ENCODE measurements at regions not wholly inside any gene's neighbourhood (a gene's known extent, or its start where the extent isn't known, plus 50 kb on each side); places are given as distances from the start of the nearest gene placed in this dataset.

DNA sequence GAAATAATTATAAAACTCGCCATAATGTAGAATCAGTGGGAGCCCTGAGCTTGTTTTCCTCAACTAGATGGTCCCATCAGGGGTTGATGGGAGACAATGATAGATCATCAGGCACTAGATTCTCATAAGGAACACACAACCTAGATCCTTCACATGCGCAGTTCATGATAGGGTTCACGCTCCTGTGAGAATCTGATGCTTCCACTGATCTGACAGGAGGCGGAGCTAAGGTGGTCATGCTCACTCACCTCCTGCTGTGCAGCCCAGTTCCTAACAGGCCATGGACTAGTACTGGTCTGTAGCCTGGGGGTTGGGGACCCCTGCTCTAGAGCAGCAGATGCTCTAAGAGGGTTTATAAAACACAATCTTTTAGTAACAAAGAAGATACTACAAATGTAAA is 183.6 kb downstream of the ANXA2 start:
- no peak for DNase-seq

- DNase-seq = no peak
Observed at GRCh38 chr15:60215225-60215963, 182.4 kb downstream of the ANXA2 start.

DNA sequence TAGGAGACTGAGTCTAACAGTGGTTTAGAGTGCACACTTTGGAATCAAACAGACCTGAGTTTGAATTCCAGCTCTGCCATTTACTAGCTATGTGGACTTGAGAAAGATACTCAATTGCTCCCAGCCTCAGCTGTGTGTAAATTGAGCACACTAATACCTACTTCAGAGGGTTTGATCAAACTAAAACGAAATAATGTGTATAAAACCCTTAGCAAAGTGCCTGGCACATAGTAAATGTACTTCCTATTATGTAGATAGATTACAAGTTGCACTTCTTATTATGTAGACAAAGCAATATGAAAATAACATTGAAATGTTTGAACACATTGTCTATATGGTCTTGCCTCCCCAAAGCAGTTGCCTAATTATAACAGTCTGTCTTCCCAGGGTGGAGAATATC is 180.6 kb downstream of the ANXA2 start:
- no peak for DNase-seq

DNA sequence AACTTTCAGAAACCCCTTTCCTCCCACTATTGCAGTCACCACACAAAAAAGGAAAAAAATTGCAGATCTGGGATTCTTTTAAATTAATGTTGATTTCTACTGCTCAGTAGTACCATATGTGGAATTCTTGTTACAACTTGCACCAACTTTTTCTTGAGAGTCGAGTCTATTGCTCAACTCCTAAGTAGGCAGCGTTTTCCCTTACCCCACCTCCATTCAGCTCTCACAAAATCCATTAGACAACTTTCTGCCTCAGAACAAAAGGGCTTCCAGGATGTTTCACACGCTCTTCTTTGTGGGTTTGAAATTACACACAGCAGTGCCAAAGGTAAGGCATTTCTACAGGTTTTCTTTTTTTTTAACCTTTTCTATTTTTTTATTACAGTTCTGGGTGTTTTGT is 179.5 kb downstream of the ANXA2 start:
- no peak for DNase-seq

DNA sequence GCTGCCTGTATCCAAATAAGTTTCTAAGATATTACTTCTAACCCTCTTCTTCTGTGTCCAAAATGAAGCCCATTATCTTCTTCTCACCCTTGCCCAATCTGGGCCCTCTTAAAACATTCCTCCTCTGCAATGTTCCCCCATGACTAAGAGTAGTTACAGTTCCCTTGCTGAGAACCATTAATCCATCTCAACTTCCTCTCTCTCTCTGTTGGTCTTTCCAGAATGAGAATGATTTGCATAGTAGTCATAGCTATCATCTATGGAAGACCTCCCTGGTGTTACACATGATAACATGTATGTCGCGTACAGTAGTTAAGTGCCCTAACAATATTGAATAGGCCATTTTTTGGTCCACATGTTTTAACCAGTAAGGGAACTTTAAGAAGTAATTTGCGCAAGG is 177.9 kb downstream of the ANXA2 start:
- DNase-seq = no peak

DNA sequence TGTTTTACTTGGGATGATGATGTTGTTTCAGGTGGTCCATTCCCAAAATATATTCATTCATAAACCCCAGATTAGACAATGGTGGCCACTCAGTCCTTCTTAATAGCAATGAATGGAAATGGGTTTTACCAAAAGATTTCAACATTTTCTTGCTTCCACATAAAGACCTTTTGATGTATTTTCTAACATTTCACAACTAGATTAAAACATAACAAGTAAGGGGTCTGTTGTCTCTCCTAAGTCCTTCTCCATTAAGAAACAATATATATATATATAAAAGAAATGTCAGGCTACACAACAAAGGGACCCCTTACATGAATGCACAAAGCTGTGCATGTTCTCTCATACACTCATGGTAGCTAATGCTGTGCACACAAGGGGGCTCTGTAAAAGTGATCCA is 176.4 kb downstream of the ANXA2 start:
- no peak for DNase-seq

GRCh38 chr15:60222404-60222803 is 175.4 kb downstream of the ANXA2 start:
- DNase-seq = no peak

DNA sequence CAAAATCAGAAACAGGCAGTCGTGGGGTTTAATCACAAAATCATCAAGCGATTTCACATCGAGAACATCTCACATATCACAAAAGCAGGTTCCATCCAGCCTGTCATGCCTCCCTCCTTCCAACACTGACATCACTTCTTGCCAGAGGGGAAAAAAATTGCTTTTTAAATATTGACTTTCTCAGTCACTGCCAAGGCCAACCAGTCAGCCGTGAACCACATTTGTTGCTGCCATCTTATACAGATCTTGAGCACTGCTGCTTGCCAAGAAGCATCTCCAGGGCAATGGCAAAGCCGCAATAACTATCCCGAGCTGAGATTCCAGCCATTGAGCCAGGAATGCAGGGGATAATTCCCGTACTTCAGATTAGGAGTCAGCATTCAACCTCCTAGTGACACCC is 174.6 kb downstream of the ANXA2 start:
- DNase-seq = no peak

- no peak for DNase-seq
Observed at GRCh38 chr15:60226924-60227323, 170.9 kb downstream of the ANXA2 start.

DNA sequence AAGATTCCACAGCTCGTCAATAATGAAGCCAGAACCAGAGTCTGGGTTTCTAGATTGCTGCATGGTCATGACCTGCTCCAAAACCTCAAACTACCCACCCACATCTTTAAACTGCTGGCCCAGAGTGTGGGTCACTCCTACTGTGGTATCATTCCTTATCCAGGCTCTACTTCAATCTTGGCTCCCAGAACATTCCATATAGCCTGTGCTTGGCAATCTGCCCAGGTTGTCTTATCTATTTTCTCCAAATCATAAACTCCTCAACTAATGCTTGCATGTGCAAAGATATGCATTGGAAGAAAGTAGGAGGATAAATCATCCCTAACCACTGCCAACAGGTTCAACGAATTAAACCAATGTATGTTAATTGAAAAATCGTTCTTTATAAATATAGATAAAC is 169.7 kb downstream of the ANXA2 start:
- DNase-seq = no peak

- DNase-seq = no peak
Observed at GRCh38 chr15:60228619-60229018, 169.2 kb downstream of the ANXA2 start.

- DNase-seq = no peak
Observed at GRCh38 chr15:60235951-60236710, 161.7 kb downstream of the ANXA2 start.

GRCh38 chr15:60237446-60237845 is 160.3 kb downstream of the ANXA2 start:
- no peak for DNase-seq

DNA sequence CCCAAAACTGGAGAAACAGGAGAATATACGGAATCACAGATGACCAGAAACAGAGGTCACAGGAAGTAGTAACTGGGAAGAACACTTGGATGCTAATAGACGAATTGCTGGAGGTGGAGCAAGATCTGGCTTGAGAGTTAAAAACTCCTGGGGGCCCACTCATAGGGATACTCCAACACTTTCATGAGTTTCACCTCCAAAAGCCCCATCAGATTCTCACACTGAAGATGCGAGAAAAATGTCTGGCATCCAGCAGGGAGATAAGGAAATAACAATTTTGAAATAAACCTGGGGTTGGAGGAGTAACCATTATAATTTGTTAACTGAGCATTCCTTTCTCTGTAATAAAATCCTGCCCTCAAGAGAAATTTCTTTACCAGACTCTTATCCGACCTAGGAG is 154.0 kb downstream of the ANXA2 start:
- DNase-seq = no peak

- DNase-seq = no peak
Observed at GRCh38 chr15:60244813-60245212, 153.0 kb downstream of the ANXA2 start.

DNA sequence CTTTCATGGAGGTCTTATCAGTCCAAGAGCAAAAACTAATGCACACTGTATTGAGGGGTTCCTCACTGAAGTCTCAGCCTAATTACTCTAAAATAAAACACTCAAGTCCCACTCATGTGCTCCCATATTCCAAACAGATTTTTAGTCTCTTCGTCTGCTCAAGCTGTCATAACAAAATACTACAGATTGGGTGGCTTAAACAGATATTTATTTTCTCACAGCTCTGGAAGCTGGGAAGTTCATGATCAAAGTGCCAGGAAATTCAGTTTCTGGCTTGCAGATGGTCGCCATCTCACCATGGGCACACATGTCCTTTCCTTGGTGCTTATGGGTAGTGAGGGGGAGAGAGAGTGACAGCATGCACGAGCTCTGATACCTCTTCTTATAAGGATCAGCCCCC is 147.5 kb downstream of the ANXA2 start:
- no peak for DNase-seq

- no peak for DNase-seq
Observed at GRCh38 chr15:60251300-60252070, 146.3 kb downstream of the ANXA2 start.

DNA sequence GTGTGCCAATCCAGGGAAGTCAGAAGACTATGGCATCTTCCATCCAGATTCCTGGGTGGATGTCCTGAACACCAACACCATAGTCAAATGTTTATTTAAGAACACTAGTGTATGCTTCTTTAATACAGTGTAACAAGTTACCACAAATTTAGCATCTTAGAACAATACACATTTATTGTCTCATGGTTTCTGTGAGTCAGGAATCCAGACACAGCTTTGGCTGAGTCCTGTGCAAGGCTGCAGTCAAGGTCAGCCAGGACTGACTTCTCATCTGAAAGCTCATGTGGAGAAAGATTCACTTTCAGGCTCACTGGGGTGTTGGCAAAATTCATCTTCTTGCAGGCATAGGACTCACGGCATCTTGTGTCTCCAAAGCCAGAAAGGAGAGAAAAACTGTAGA is 143.4 kb downstream of the ANXA2 start:
- no peak for DNase-seq

DNA sequence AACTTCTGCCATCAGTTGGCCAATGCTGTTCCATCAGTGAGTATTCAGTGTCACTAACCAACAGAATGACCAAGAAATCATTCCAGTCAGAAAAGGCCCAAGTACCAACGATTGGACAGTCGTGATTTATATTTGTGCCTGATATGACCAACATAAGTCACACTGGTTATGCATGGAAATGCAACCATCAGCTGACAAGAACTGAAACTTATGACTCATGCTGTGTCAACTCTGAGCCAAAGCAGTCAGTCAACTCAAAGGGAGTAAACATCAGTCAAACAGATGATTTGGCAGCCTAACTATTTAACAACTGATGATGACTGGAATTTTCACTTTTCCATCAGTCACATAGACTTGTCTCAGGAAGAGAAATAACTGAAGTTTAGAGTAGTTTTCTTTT is 142.4 kb downstream of the ANXA2 start:
- no peak for DNase-seq

DNA sequence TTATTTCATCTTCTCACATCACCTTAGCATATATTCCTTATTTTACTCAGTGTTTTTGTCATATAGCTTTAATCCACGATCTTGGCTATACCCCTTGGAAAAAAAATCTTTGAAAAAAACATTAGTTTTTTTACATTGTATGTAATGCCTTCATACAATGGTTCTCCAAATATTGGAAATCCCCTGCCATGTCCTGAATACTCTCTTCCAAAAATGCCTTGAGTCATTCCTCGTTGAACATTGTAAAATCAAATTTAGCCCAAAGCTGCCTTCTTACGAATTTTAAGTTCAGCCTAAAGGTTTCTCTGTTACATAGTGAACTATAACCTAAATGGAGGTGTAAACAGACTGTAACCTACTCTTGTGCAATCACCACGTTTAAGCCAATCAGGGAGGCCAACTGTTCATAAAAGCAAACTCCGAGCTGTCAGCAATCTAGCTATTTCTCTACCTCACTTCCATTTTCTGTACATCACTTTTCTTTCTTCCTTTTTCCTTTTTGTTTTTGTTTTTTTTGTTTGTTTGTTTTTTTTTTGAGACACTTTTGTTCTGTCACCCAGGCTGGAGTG is 140.1 kb downstream of the ANXA2 start:
- DNase-seq = no peak

DNA sequence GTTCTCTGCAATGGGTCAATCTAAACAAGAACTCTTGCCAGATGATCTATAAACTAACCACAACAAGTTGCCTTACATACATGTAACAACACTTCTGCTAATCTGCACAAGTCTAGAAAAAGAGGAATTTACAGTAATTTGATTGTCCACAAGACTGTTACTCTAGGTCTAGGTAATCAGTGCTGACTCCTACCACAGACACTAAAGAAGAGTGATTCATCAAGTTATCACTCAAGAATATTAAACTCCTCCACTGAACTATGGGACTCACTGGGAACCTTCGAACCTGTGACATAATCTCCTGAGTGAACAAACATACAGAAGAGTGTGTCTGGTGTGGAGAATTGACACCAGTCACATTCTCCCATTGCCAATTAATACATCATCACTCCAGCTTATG is 138.3 kb downstream of the ANXA2 start:
- no peak for DNase-seq

DNA sequence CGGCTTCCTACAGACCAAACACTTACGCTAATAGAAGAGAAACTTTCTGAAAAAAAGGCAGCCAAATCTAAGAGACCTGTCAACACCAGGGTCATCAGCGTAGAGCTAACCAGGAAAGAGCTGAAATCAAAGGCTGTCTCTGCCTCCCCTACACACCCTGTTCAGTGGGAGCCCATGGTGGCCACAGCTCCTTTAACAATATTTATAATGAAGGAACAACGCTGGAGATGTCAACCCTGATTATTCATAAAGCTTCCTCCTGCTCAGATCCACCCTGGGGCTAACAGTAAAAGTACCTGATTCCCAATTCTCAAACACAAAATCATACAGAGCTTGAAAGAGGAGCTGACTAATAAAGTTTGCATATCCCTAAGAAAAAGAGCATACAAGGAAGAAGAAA is 133.7 kb downstream of the ANXA2 start:
- no peak for DNase-seq

GRCh38 chr15:60264566-60264965 is 133.2 kb downstream of the ANXA2 start:
- DNase-seq = peak; percentile 52
